A673 (cell line): ENCODE measurements at regions not wholly inside any gene's neighbourhood (a gene's known extent, or its start where the extent isn't known, plus 50 kb on each side); places are given as distances from the start of the nearest gene placed in this dataset.

Source experiments
- BruUV-seq: library from RNA; stranded (reverse); fragments of 400-500 nt; replicated peaks from 2 replicates; lab custom pipeline; 2021; lab: Mats Ljungman, UMichigan
- CTCF ChIA-PET: fragments of 300-600 bp; sonication (Branson Sonifier 250); formaldehyde crosslinking; loops from one replicate; lab custom pipeline; 2022; ENCODE audit warnings: antibody characterized with exemption; lab: Charles Lee
- POLR2A ChIA-PET: fragments of 300-600 bp; sonication (Branson Sonifier 250); formaldehyde crosslinking; loops from one replicate; lab custom pipeline; 2022; ENCODE audit warnings: antibody characterized with exemption; ENCODE audit not compliant: low non-redundant PET; lab: Charles Lee
- DNase-seq: peaks from one replicate; pipeline ENCODE4 v3.0.0-alpha.2; 2015; ENCODE audit warnings: low spot score
- H3K27ac ChIP-seq: fragments of 200-600 bp; sonication (generic); 2 replicates; pipeline ENCODE4 v1.5.1; 2016; ENCODE audit warnings: mixed run types, low read depth, mild to moderate bottlenecking, mixed read lengths, antibody characterized with exemption, low read length; ENCODE audit not compliant: poor library complexity, severe bottlenecking
- H3K27me3 ChIP-seq: fragments of 200-600 bp; sonication (generic); replicated peaks from 2 replicates; pipeline ENCODE4 v1.6.1; 2017; ENCODE audit warnings: mixed run types, low read depth, mild to moderate bottlenecking, mixed read lengths, antibody characterized with exemption, low read length; ENCODE audit not compliant: insufficient read depth, poor library complexity
- H3K36me3 ChIP-seq: fragments of 200-600 bp; sonication (generic); 2 replicates; pipeline ENCODE4 v1.6.1; 2016; ENCODE audit warnings: mixed run types, mild to moderate bottlenecking, mixed read lengths, antibody characterized with exemption, low read length; ENCODE audit not compliant: insufficient read depth, poor library complexity, severe bottlenecking
- H3K4me1 ChIP-seq: fragments of 200-600 bp; sonication (generic); 2 replicates; pipeline ENCODE4 v1.6.1; 2017; ENCODE audit warnings: mixed run types, mild to moderate bottlenecking, mixed read lengths, antibody characterized with exemption, low read length; ENCODE audit not compliant: insufficient read depth, poor library complexity, severe bottlenecking
- H3K4me3 ChIP-seq: fragments of 200-600 bp; sonication (generic); 2 replicates; pipeline ENCODE4 v1.5.1; 2016; ENCODE audit warnings: low read depth, mixed run types, mild to moderate bottlenecking, mixed read lengths, low read length; ENCODE audit not compliant: poor library complexity, severe bottlenecking
- H3K9me3 ChIP-seq: fragments of 200-600 bp; sonication (generic); 2 replicates; pipeline ENCODE4 v1.6.1; 2016; ENCODE audit warnings: mixed run types, low read depth, mild to moderate bottlenecking, mixed read lengths, antibody characterized with exemption, low read length; ENCODE audit not compliant: poor library complexity, severe bottlenecking
- CTCF ChIP-seq: fragments of 300-800, 200-600 bp; sonication (generic); conservative IDR thresholded peaks from 2 replicates; pipeline ENCODE4 v1.5.1; 2017; ENCODE audit warnings: low read depth, mild to moderate bottlenecking, antibody characterized with exemption, low read length, moderate library complexity, mixed read lengths
- EZH2 ChIP-seq: fragments of 200-600 bp; sonication (generic); IDR thresholded peaks from 2 replicates; pipeline ENCODE4 v1.6.1; 2017; ENCODE audit warnings: borderline replicate concordance, low read depth, mild to moderate bottlenecking, mixed read lengths, antibody characterized with exemption, low read length; ENCODE audit not compliant: poor library complexity, severe bottlenecking
- intact Hi-C: fragments of 100-400 bp; cut with micrococcal nuclease; formaldehyde crosslinking; loops from one replicate; pipeline ENCODE4 v1.10.0; 2022; ENCODE audit not compliant: unreplicated experiment

- Histone ChIP-seq H3K27ac (no peak overlapping the region), H3K27me3 (no peaks in the 10 kb centered on the region), H3K4me3 (no peak overlapping the region), H3K4me1 (no peaks in the 10 kb centered on the region), H3K36me3 (no peaks in the 10 kb centered on the region), H3K9me3 (no peaks in the 10 kb centered on the region)
- intact Hi-C loops = no loop called here
- ChIA-PET CTCF (no interaction called here), POLR2A (no interaction called here)
- no peak for TF ChIP-seq CTCF
- TF ChIP-seq EZH2 = no peak
- DNase-seq = no peak
- no TSS peak for BruUV-seq
Observed at GRCh38 chr7:110612680-110613079, 478.2 kb upstream of the LRRN3 start.
